ENCODE measurements at regions not wholly inside any gene's neighbourhood (a gene's known extent, or its start where the extent isn't known, plus 50 kb on each side); places are given as distances from the start of the nearest gene placed in this dataset.

DNA sequence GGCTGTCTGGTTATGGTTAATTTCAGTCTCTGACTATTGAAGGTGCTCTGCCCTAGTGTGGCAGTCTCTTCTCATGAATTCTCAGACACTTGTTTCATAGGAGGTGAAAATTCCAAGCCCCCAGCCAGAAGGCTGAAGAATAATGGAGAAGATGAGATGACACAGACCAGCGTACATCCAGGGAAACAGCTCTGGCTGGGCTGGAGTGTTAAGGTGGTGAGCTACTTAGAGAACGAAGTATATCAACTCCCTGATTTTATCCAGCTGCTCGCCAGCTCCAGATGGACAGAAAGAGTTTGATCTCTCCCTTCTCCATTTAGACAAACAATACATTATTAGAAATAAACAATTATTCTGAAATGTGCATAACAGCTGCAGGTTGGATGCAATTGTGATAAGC, 494.5 kb upstream of the RGMA start:
- ATAC-seq (replicated peaks in 1 of 4), result no peak
- H3K4me1 ChIP-seq (ENCODE audit: control insufficient read depth in 1 of 2, extremely low read depth in 1 of 2, insufficient read depth in 2 of 2, low read length in 2 of 2), result no peaks in the 10 kb centered on the region
- H3K9me3 ChIP-seq, result no peaks in the 10 kb centered on the region
- WGBS (ENCODE audit: insufficient coverage), result no CpG with 5 or more reads among the region's 3 CpGs
- H3K4me3 ChIP-seq (ENCODE audit: control insufficient read depth in 1 of 2, extremely low read depth in 1 of 2, low read length in 1 of 2), result no peak overlapping the region
- H3K27me3 Mint-ChIP-seq, result peaks cover 0 to 16% of the 10 kb centered on the region in 2 donors
- no peaks in the 10 kb centered on the region for H3K36me3 ChIP-seq (ENCODE audit: control insufficient read depth in 2 of 2, extremely low read depth in 1 of 2, insufficient read depth in 1 of 2, low read length in 1 of 2)
- no peaks in the 10 kb centered on the region for H3K36me3 Mint-ChIP-seq
- H3K4me3 Mint-ChIP-seq, result no peak overlapping the region
- H3K4me1 Mint-ChIP-seq, result no peaks in the 10 kb centered on the region
- POLR2A ChIA-PET, result no interaction called here
- no peak overlapping the region for H3K27ac ChIP-seq (ENCODE audit: low read length)
- peaks cover 5 to 17% (median 5%) of the 10 kb centered on the region in 3 donors for H3K9me3 Mint-ChIP-seq
- CTCF ChIA-PET, result no interaction called here
- peaks cover 0 to 4% of the 10 kb centered on the region in 2 experiments for H3K27me3 ChIP-seq (replicated peaks in 1 of 2; ENCODE audit: control insufficient read depth in 2 of 2, extremely low read depth in 1 of 2, insufficient read depth in 2 of 2, low read length in 1 of 2)
- DNase-seq, result no peak
- H3K27ac Mint-ChIP-seq, result no peak overlapping the region

GRCh38 chr15:93570527-93570926, 481.5 kb upstream of the RGMA start:
- Histone ChIP-seq H3K4me1 (ENCODE audit: control insufficient read depth in 1 of 2, extremely low read depth in 1 of 2, insufficient read depth in 2 of 2, low read length in 2 of 2) (no peaks in the 10 kb centered on the region), H3K27ac (ENCODE audit: low read length) (no peak overlapping the region), H3K4me3 (ENCODE audit: control insufficient read depth in 1 of 2, extremely low read depth in 1 of 2, low read length in 1 of 2) (no peak overlapping the region), H3K9me3 (no peaks in the 10 kb centered on the region), H3K36me3 (ENCODE audit: control insufficient read depth in 2 of 2, extremely low read depth in 1 of 2, insufficient read depth in 1 of 2, low read length in 1 of 2) (no peaks in the 10 kb centered on the region), H3K27me3 (replicated peaks in 1 of 2; ENCODE audit: control insufficient read depth in 2 of 2, extremely low read depth in 1 of 2, insufficient read depth in 2 of 2, low read length in 1 of 2) (peaks cover 0 to 2% of the 10 kb centered on the region in 2 experiments)
- WGBS (ENCODE audit: insufficient coverage), result 74% methylated on average over 5 of the region's 7 CpGs
- ATAC-seq (replicated peaks in 1 of 4) (no peak), DNase-seq (no peak)
- CTCF ChIA-PET, result no interaction called here
- POLR2A ChIA-PET, result no interaction called here
- Mint-ChIP-seq H3K36me3 (no peaks in the 10 kb centered on the region), H3K9me3 (no peaks in the 10 kb centered on the region), H3K4me3 (no peak overlapping the region), H3K27me3 (peaks cover 0 to 11% of the 10 kb centered on the region in 2 donors), H3K4me1 (no peaks in the 10 kb centered on the region), H3K27ac (no peak overlapping the region)

DNA sequence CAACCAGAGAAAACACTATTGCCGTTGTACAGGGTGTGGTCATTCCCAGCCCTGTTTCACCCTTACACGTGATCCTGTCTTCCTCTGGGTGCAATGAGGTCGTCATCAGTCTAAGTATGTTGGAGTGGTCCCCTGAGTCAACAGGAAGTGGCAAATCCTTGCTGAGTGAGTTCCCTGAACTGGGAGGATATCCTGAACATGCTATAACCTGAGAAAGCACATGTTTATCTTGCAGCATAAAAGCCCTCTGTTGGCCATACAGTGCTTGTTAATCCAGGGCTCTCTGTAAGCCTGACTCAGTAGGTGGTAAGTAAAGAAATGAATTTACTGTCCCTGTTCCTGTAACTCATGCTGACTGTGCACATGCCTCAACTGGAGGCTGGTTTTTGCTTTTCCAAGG, 477.8 kb upstream of the RGMA start:
- no peaks in the 10 kb centered on the region for H3K9me3 Mint-ChIP-seq
- H3K27me3 ChIP-seq (replicated peaks in 1 of 2; ENCODE audit: control insufficient read depth in 2 of 2, extremely low read depth in 1 of 2, insufficient read depth in 2 of 2, low read length in 1 of 2), result no peaks in the 10 kb centered on the region
- WGBS (ENCODE audit: insufficient coverage), result no CpG with 5 or more reads among the region's 3 CpGs
- peaks cover 0 to 4% of the 10 kb centered on the region in 2 donors for H3K27me3 Mint-ChIP-seq
- H3K36me3 Mint-ChIP-seq, result no peaks in the 10 kb centered on the region
- no peak overlapping the region for H3K4me3 Mint-ChIP-seq
- H3K4me1 ChIP-seq (ENCODE audit: control insufficient read depth in 1 of 2, extremely low read depth in 1 of 2, insufficient read depth in 2 of 2, low read length in 2 of 2), result no peaks in the 10 kb centered on the region
- no peak overlapping the region for H3K27ac Mint-ChIP-seq
- CTCF ChIA-PET, result no interaction called here
- H3K4me1 Mint-ChIP-seq, result no peaks in the 10 kb centered on the region
- ATAC-seq (replicated peaks in 1 of 4) (no peak), DNase-seq (no peak)
- H3K4me3 ChIP-seq (ENCODE audit: control insufficient read depth in 1 of 2, extremely low read depth in 1 of 2, low read length in 1 of 2), result no peak overlapping the region
- no peaks in the 10 kb centered on the region for H3K9me3 ChIP-seq
- H3K36me3 ChIP-seq (ENCODE audit: control insufficient read depth in 2 of 2, extremely low read depth in 1 of 2, insufficient read depth in 1 of 2, low read length in 1 of 2), result no peaks in the 10 kb centered on the region
- POLR2A ChIA-PET, result no interaction called here
- no peak overlapping the region for H3K27ac ChIP-seq (ENCODE audit: low read length)

GRCh38 chr15:93565201-93565600, 476.2 kb upstream of the RGMA start:
- WGBS (ENCODE audit: insufficient coverage), result 50% methylated on average over 1 of the region's 4 CpGs
- H3K36me3 ChIP-seq (ENCODE audit: control insufficient read depth in 2 of 2, extremely low read depth in 1 of 2, insufficient read depth in 1 of 2, low read length in 1 of 2), result no peaks in the 10 kb centered on the region
- Mint-ChIP-seq H3K4me1 (no peaks in the 10 kb centered on the region), H3K9me3 (no peaks in the 10 kb centered on the region), H3K4me3 (no peak overlapping the region), H3K27me3 (peaks cover 0 to 4% of the 10 kb centered on the region in 2 donors), H3K27ac (no peak overlapping the region), H3K36me3 (no peaks in the 10 kb centered on the region)
- H3K27ac ChIP-seq (ENCODE audit: low read length), result no peak overlapping the region
- POLR2A ChIA-PET, result no interaction called here
- no peaks in the 10 kb centered on the region for H3K4me1 ChIP-seq (ENCODE audit: control insufficient read depth in 1 of 2, extremely low read depth in 1 of 2, insufficient read depth in 2 of 2, low read length in 2 of 2)
- CTCF ChIA-PET, result no interaction called here
- no peak overlapping the region for H3K4me3 ChIP-seq (ENCODE audit: control insufficient read depth in 1 of 2, extremely low read depth in 1 of 2, low read length in 1 of 2)
- no peak for DNase-seq
- ATAC-seq (replicated peaks in 1 of 4), result no peak
- H3K27me3 ChIP-seq (replicated peaks in 1 of 2; ENCODE audit: control insufficient read depth in 2 of 2, extremely low read depth in 1 of 2, insufficient read depth in 2 of 2, low read length in 1 of 2), result no peaks in the 10 kb centered on the region
- no peaks in the 10 kb centered on the region for H3K9me3 ChIP-seq

GRCh38 chr15:93563218-93563617, 474.2 kb upstream of the RGMA start:
- Mint-ChIP-seq H3K36me3 (no peaks in the 10 kb centered on the region), H3K4me3 (no peak overlapping the region), H3K9me3 (no peaks in the 10 kb centered on the region), H3K27me3 (peaks cover 2 to 7% of the 10 kb centered on the region in 2 donors), H3K4me1 (no peaks in the 10 kb centered on the region), H3K27ac (no peak overlapping the region)
- Histone ChIP-seq H3K9me3 (no peaks in the 10 kb centered on the region), H3K4me1 (ENCODE audit: control insufficient read depth in 1 of 2, extremely low read depth in 1 of 2, insufficient read depth in 2 of 2, low read length in 2 of 2) (no peaks in the 10 kb centered on the region), H3K27me3 (replicated peaks in 1 of 2; ENCODE audit: control insufficient read depth in 2 of 2, extremely low read depth in 1 of 2, insufficient read depth in 2 of 2, low read length in 1 of 2) (no peaks in the 10 kb centered on the region), H3K4me3 (ENCODE audit: control insufficient read depth in 1 of 2, extremely low read depth in 1 of 2, low read length in 1 of 2) (no peak overlapping the region), H3K36me3 (ENCODE audit: control insufficient read depth in 2 of 2, extremely low read depth in 1 of 2, insufficient read depth in 1 of 2, low read length in 1 of 2) (no peaks in the 10 kb centered on the region), H3K27ac (ENCODE audit: low read length) (no peak overlapping the region)
- 81% methylated on average over 6 of the region's 8 CpGs for WGBS (ENCODE audit: insufficient coverage)
- ChIA-PET CTCF (no interaction called here), POLR2A (no interaction called here)
- DNase-seq (no peak), ATAC-seq (replicated peaks in 1 of 4) (no peak)

DNA sequence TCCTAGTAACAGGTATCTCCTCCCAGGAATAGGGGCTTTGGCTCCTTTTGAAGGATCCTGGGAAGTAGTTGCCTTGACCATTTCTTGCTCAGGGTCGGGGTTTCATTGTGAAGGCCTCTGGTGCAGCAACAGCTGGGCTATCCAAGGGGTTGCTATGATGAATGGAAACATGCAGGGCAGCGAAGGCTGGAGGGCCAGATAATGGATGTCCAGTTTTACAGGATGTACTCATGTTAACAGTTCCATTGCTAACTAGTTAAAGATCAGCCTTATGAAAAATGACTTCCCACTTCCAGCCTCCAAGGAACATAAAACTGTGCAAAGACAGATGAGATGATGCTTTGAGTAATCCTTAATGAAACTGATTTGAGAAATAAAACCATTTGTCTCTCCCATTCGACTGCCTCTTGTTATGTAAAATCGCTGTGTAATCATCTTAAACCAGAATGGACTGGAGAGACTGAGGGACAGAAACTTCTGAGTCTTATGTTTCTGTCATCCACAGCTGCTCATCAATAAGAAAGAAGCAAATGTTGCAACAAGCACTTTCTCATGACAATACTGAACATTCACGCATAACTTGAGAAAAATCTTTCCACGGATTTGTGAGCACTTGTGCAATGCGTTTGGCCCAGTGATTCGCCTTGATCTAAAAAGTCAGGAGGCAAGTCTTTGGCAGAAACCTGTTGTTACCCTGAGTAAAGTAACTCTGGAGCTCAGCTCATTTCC, 473.5 kb upstream of the RGMA start:
- 81% methylated on average over 7 of the region's 8 CpGs for WGBS (ENCODE audit: insufficient coverage)
- ChIA-PET CTCF (interaction anchor here in 1 of 2 donors (0.6 kb wide), 1 partner anchor 1044 kb away, joined by 3 read pairs; no protein-coding TSS in a partner anchor), POLR2A (no interaction called here)
- ATAC-seq (replicated peaks in 1 of 4), result no peak
- H3K4me1 ChIP-seq (ENCODE audit: control insufficient read depth in 1 of 2, extremely low read depth in 1 of 2, insufficient read depth in 2 of 2, low read length in 2 of 2), result no peaks in the 10 kb centered on the region
- no peaks in the 10 kb centered on the region for H3K9me3 Mint-ChIP-seq
- no peaks in the 10 kb centered on the region for H3K36me3 Mint-ChIP-seq
- no peaks in the 10 kb centered on the region for H3K27me3 ChIP-seq (replicated peaks in 1 of 2; ENCODE audit: control insufficient read depth in 2 of 2, extremely low read depth in 1 of 2, insufficient read depth in 2 of 2, low read length in 1 of 2)
- no peaks in the 10 kb centered on the region for H3K9me3 ChIP-seq
- H3K4me1 Mint-ChIP-seq, result no peaks in the 10 kb centered on the region
- no peak overlapping the region for H3K4me3 ChIP-seq (ENCODE audit: control insufficient read depth in 1 of 2, extremely low read depth in 1 of 2, low read length in 1 of 2)
- no peak overlapping the region for H3K27ac Mint-ChIP-seq
- no peak for DNase-seq
- H3K27ac ChIP-seq (ENCODE audit: low read length), result no peak overlapping the region
- H3K27me3 Mint-ChIP-seq, result peaks cover 2 to 7% of the 10 kb centered on the region in 2 donors
- H3K36me3 ChIP-seq (ENCODE audit: control insufficient read depth in 2 of 2, extremely low read depth in 1 of 2, insufficient read depth in 1 of 2, low read length in 1 of 2), result no peaks in the 10 kb centered on the region
- H3K4me3 Mint-ChIP-seq, result no peak overlapping the region

GRCh38 chr15:93557696-93558095, 468.7 kb upstream of the RGMA start:
- Mint-ChIP-seq H3K4me1 (no peaks in the 10 kb centered on the region), H3K4me3 (no peak overlapping the region), H3K36me3 (no peaks in the 10 kb centered on the region), H3K27ac (no peak overlapping the region), H3K9me3 (no peaks in the 10 kb centered on the region), H3K27me3 (peaks cover 2 to 7% of the 10 kb centered on the region in 2 donors)
- no peak overlapping the region for H3K4me3 ChIP-seq (ENCODE audit: control insufficient read depth in 1 of 2, extremely low read depth in 1 of 2, low read length in 1 of 2)
- ChIA-PET CTCF (interaction anchor here in 1 of 2 donors (1.0 kb wide), 1 partner anchor 470 kb away, joined by 3 read pairs; no protein-coding TSS in a partner anchor), POLR2A (no interaction called here)
- no peaks in the 10 kb centered on the region for H3K4me1 ChIP-seq (ENCODE audit: control insufficient read depth in 1 of 2, extremely low read depth in 1 of 2, insufficient read depth in 2 of 2, low read length in 2 of 2)
- H3K36me3 ChIP-seq (ENCODE audit: control insufficient read depth in 2 of 2, extremely low read depth in 1 of 2, insufficient read depth in 1 of 2, low read length in 1 of 2), result no peaks in the 10 kb centered on the region
- no peak overlapping the region for H3K27ac ChIP-seq (ENCODE audit: low read length)
- no peaks in the 10 kb centered on the region for H3K27me3 ChIP-seq (replicated peaks in 1 of 2; ENCODE audit: control insufficient read depth in 2 of 2, extremely low read depth in 1 of 2, insufficient read depth in 2 of 2, low read length in 1 of 2)
- 100% methylated on average over 1 of the region's 1 CpG for WGBS (ENCODE audit: insufficient coverage)
- H3K9me3 ChIP-seq, result no peaks in the 10 kb centered on the region
- ATAC-seq (replicated peaks in 1 of 4), result no peak
- no peak for DNase-seq

All from T-cell (primary cell).